ENCODE measurements at regions not wholly inside any gene's neighbourhood (a gene's known extent, or its start where the extent isn't known, plus 50 kb on each side); places are given as distances from the start of the nearest gene placed in this dataset.
"Not testable (repeated sequence)": the region's sequence is repeated elsewhere in the genome, so short reads cannot be mapped to it uniquely, and the experiment has no call there.

DNA sequence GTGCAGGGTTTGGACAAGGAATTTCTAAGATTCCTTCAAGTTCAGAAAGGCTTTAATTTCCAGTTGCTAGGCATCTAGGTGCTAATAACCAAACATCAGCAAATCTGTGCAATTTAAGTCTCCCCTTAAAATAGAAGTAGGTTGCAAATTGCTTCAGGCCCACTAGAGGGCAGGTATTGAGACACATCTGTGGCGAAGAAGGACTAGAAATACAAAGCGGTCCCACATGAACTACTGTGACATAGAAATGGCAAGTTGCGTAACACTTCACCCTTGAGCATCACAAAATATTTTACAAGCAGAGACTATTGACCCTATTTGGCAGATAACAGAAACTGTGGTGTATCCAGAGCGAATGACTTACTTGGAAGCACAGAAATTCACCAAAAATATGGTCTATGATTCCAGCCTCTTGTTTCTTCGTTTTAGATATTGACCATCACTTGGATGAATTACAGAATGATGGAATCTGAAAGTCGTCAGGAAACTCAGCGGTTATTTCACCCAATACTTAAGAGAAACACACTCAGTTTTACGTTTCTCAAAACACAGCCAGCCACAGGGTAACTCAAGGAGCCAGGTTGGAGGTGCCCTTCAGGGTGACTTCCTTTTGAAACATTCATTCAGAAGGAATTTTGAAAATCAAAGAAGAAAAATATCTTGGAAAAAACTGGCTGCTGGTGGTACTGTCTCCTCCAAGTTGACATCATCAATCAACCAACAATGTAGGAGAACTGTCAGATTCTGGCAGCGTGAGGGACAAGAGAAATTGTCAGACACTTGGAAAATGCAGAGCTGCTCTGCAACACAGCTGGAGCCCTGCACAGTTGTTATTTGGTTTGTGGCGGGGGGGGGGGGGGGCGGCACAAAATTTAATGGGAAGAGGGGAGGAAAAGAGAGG is 256.3 kb upstream of the MINDY3 start:
- peak; percentile 49 for DNase-seq (ENCODE audit: low spot score)

GRCh38 chr10:16117305-16117695 is 257.0 kb upstream of the MINDY3 start:
- DNase-seq (ENCODE audit: low spot score), result no peak

GRCh38 chr10:16119445-16119844 is 259.1 kb upstream of the MINDY3 start:
- no peak for DNase-seq (ENCODE audit: low spot score)

- no peak for DNase-seq (ENCODE audit: low spot score)
Observed at GRCh38 chr10:16120563-16120962, 260.3 kb upstream of the MINDY3 start.

GRCh38 chr10:16141499-16141898 is 281.2 kb upstream of the MINDY3 start:
- no peak for DNase-seq (ENCODE audit: low spot score)

DNA sequence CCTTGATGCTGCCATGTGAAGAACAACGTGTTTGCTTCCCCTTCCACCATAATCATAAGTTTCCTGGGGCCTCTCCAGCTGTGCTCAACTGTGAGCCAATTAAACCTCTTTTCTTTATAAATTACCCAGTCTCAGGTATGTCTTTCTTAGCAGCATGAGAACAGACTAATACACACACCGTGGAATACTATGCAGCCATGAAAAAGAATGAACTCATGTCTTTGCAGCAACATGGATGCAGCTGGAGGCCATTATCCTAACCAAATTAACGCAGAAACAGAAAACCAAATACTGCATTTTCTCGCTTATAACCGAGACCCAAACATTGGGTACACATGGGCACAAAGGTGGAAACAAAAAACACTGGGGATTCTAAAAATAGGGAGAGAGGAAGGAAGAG is 286.7 kb upstream of the MINDY3 start:
- DNase-seq (ENCODE audit: low spot score), result no peak

DNA sequence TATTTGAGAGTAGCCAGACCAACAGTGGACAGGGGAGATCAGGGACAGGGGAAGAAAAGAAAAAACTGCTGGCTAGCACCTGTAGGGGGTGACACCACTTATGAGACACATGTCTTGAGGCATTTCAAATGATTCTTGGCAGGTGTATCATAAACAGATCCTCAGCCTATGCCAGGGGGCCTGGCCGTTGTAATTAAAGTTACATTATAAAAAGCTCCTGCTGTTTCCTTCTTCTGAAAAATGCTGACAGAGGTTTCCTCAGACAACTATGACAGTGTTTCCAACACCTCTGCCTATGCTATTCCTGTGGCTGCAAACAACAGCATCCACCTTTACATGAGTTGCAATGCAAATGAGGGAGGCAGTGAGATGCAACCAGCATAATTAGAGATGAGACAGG is 281.0 kb upstream of the PTER start:
- DNase-seq (ENCODE audit: low spot score), result peak; percentile 20

DNA sequence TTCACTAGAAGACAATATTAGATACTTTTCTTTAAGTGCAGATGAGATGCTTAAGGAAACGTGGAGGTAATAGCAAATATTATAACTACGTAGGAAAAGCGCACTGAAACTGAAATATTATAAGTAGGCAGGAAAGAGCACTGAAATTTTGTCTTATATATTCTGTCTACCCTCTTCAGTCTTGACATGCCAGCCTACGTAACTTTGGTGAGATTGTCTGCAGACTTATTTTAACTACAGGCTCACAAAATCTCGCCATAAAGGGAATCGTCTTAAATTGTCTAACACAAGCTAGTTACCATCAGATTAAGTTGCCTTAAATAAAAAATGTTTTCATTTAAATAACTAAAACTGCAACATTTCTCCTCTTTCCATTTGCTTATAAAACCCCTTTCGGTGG is 280.1 kb upstream of the PTER start:
- no peak for DNase-seq (ENCODE audit: low spot score)

- not testable (repeated sequence) for DNase-seq (ENCODE audit: low spot score)
Observed at GRCh38 chr10:16165067-16165466, 271.7 kb upstream of the PTER start.

- no peak for DNase-seq (ENCODE audit: low spot score)
Observed at GRCh38 chr10:16182144-16182543, 254.7 kb upstream of the PTER start.

DNA sequence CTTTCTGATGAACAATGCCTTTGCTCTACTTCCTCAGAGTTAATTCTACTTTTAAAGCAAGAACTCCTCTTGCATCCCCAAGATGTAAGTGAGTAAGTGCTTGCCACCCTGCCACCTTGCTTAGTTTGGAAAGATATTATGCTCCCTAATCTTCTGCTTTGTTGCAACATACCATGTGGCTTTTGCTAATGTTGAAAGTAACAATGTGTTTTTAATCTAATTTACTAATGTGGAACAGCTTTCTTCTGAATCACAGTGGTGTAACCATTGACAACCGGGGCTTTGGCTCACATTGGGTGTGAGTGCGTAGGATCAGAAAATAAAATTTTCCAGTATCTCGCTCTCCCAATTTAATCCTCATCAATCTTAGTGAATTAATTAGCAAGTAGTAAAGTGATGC is 254.1 kb upstream of the PTER start:
- no peak for DNase-seq (ENCODE audit: low spot score)

- DNase-seq (ENCODE audit: low spot score), result no peak
Observed at GRCh38 chr10:16184096-16184597, 252.7 kb upstream of the PTER start.

DNA sequence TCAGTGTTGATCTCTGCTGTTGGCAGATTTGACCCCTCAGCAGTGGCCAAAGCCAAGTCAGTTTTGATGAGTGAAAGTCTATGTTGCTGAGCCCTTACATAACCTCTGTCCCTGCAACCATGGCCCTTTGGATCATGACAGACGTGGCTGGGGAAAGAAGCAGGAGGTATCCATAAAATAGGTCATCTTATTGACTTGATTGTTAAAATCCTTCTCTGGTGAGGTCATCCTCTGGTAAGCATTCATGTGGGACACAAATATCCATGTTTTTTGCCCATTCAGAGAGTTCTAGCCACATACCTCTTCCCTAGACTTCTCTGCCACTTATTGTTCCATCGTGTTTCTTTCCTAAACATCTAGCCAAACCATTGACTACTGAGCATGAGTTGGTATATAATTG is 251.9 kb upstream of the PTER start:
- no peak for DNase-seq (ENCODE audit: low spot score)

- no peak for DNase-seq (ENCODE audit: low spot score)
Observed at GRCh38 chr10:16186564-16186963, 250.2 kb upstream of the PTER start.

DNA sequence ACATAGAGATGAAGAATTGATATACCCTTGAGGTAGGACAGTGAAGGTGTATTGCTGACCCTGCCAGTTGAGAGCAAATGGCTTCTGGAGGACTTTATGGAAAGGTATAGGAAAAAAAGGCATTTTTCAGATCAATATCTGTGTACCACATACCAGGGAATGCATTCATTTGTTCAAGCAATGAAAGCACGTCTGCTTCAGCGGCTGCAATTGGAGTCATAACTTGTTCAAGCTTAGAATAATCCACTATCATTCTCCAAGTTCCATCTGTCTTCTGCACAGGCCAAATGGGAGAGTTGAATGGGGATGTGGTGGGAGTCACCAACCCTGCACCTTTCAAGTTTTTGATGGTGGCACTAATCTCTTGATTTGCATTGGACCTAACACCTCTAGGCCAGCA is 249.6 kb upstream of the PTER start:
- no peak for DNase-seq (ENCODE audit: low spot score)

- no peak for DNase-seq (ENCODE audit: low spot score)
Observed at GRCh38 chr10:16192337-16192736, 244.5 kb upstream of the PTER start.

DNA sequence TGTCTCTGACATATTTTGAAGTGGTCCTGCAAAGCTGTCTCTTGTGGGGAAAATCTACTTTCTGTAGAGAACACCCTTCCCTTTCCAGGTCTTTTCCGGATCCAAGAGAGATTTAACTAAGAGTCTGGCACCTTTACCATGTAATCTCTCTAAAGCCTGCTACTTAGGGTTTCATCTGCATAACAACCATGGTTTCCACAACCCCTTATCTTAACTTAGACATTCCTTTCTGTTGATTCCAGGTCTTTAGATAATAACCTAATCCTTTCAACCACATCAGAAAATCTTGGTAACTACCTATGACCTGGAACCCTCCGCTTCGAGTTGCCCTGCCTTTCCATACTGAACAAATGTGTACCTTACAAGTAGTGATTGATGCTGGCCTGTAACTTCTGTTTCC is 243.6 kb upstream of the PTER start:
- no peak for DNase-seq (ENCODE audit: low spot score)

GRCh38 chr10:16195178-16195769 is 241.5 kb upstream of the PTER start:
- DNase-seq (ENCODE audit: low spot score), result no peak

DNA sequence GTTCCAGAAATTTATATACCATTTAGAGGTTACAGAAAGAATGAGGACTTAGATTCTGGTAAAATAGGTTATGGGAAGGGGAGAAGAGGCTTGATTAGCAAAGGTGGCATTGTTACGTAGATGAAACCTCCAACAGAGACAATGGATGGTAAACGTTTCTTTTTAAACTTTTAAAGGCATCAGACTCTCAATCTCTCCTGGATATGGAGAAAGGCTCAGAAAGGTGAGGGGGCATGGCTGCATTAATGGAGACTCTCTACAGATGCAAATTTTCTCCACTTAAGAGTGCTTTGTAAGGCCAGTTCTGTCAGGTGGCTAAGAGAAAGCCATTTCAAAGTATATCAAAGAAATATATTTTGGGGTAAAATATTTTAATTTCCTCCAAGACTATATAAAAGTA is 240.9 kb upstream of the PTER start:
- DNase-seq (ENCODE audit: low spot score), result no peak

GRCh38 chr10:16199216-16199615 is 237.6 kb upstream of the PTER start:
- no peak for DNase-seq (ENCODE audit: low spot score)

- not testable (repeated sequence) for DNase-seq (ENCODE audit: low spot score)
Observed at GRCh38 chr10:16223618-16224017, 213.2 kb upstream of the PTER start.

DNA sequence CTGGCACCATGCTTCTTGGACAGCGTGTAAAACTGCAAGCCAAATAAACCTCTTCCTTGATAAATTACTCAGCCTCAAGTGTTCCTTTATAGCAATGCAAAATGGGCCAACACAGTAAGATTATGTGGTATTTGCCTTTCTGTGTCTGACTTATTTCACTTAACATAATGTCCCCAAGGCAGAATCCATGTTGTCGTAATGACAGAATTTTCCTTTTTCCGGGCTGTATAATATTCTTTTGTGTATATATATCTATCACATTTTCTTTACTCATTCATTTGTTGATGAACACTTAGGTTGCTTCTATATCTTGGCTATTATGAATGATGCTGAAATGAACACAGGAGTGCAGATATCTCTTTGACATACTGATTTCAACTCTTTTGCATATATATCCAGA is 209.1 kb upstream of the PTER start:
- no peak for DNase-seq (ENCODE audit: low spot score)

- DNase-seq (ENCODE audit: low spot score), result peak; percentile 31
Observed at GRCh38 chr10:16231176-16231575, 205.6 kb upstream of the PTER start.
